Left lung (tissue), 4 donors: ENCODE measurements at regions not wholly inside any gene's neighbourhood (a gene's known extent, or its start where the extent isn't known, plus 50 kb on each side); places are given as distances from the start of the nearest gene placed in this dataset.
A peak's percentile ranks its signal among the peaks of the same experiment; 100 is the strongest.

Experiments
- ATAC-seq: fragments of 200-7000 bp; cut with Tn5 transposase; one replicate; pipeline ENCODE4 v1.9.1; 2020; ENCODE audit warnings: moderate library complexity
- DNase-seq, 4 donors: peaks; one replicate each; pipeline ENCODE4 v3.0.0-alpha.2; 2013 to 2020
- H3K27ac ChIP-seq, 2 donors: fragments of 200-600 bp; sonication (generic) in 1 of 2; one replicate each; pipeline versions ENCODE4 v1.5.0 to v1.8.0; 2020 to 2021
- H3K27me3 ChIP-seq, 2 donors: fragments of 200-600 bp; sonication (generic) in 1 of 2; one replicate each; pipeline versions ENCODE4 v1.5.0 to v1.8.0; 2020 to 2021
- H3K36me3 ChIP-seq, 2 donors: fragments of 200-600 bp; sonication (generic) in 1 of 2; one replicate each; pipeline versions ENCODE4 v1.5.0 to v1.8.0; 2020 to 2021
- H3K4me1 ChIP-seq, 2 donors: fragments of 200-600 bp; one replicate each; pipeline ENCODE4 v1.8.0; 2021
- H3K4me3 ChIP-seq, 2 donors: fragments of 200-600 bp; sonication (generic) in 1 of 2; one replicate each; pipeline versions ENCODE4 v1.5.0 to v1.8.0; 2020 to 2021; ENCODE audit warnings: mild to moderate bottlenecking in 1 of 2
- H3K9me3 ChIP-seq, 2 donors: fragments of 200-600 bp; sonication (generic) in 1 of 2; one replicate each; pipeline versions ENCODE4 v1.5.0 to v1.8.0; 2020 to 2021
- CTCF ChIP-seq, 2 donors: fragments of 200-600 bp; sonication (generic) in 1 of 2; IDR thresholded peaks; one replicate each; pipeline versions ENCODE4 v1.5.0 to v1.8.0; 2021; ENCODE audit warnings: antibody characterized with exemption in 2 of 2
- intact Hi-C, 2 donors: fragments of 100-400 bp; cut with DNase I; formaldehyde crosslinking; loops; one replicate each; pipeline versions ENCODE4 v1.11.2 to v1.14.2; 2022
- donor health status: DM: no; HTN: yes; CAD: no.
- donor health status: DM: no; HTN: no; CAD: no.

GRCh38 chr3:175957427-175957826 lies 1098.3 kb downstream of the NAALADL2 start:
- H3K4me1 ChIP-seq, result no peaks in the 10 kb centered on the region
- peaks cover 0 to 11% of the 10 kb centered on the region in 2 donors for H3K9me3 ChIP-seq
- H3K27me3 ChIP-seq, result no peaks in the 10 kb centered on the region
- intact Hi-C loops, result no loop called here
- H3K4me3 ChIP-seq, result no peak overlapping the region
- no peak for TF ChIP-seq CTCF (IDR thresholded peaks at IDR 0.05)
- H3K36me3 ChIP-seq, result no peaks in the 10 kb centered on the region
- ATAC-seq, result no peak
- H3K27ac ChIP-seq, result no peak overlapping the region
- DNase-seq, result no peak

GRCh38 chr3:175956964-175957363 lies 1097.8 kb downstream of the NAALADL2 start:
- H3K27ac ChIP-seq, result no peak overlapping the region
- no peak overlapping the region for H3K4me3 ChIP-seq
- intact Hi-C loops, result no loop called here
- H3K4me1 ChIP-seq, result no peaks in the 10 kb centered on the region
- ATAC-seq (no peak), DNase-seq (no peak)
- H3K36me3 ChIP-seq, result no peaks in the 10 kb centered on the region
- no peaks in the 10 kb centered on the region for H3K27me3 ChIP-seq
- TF ChIP-seq CTCF (IDR thresholded peaks at IDR 0.05), result no peak
- peaks cover 0 to 11% of the 10 kb centered on the region in 2 donors for H3K9me3 ChIP-seq

DNA sequence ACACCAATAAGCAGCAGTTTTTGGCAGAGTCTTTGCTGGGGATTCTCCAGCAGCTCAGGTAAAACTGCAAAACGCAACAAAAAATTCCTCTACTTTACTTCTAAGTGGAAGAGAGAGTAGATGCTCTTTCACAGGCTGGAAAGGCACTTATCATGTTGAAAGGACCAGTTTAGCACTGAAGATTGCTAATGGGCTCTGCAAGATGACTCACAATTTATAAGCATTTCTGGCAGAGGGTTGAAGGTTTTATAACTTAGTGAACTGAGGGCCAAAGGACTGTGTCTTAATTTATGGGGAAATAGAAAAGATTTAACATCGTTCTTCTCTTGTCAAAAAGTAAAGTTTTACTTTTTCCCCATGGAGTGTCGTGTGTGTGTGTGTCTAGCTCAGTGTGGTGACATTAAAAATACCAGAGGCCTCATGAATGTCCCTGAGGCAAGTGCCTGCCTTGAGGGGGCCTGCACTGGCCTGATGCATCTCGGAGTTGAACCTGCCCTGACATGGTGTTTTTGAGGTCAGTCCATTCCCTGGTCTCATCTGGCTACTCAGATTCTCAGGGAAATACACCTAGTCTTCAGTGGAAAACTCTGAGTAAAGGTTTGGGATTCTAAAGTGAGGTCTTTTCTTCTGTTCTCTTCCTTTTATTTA lies 1092.0 kb downstream of the NAALADL2 start:
- DNase-seq (no peak), ATAC-seq (no peak)
- intact Hi-C loops, result no loop called here

DNA sequence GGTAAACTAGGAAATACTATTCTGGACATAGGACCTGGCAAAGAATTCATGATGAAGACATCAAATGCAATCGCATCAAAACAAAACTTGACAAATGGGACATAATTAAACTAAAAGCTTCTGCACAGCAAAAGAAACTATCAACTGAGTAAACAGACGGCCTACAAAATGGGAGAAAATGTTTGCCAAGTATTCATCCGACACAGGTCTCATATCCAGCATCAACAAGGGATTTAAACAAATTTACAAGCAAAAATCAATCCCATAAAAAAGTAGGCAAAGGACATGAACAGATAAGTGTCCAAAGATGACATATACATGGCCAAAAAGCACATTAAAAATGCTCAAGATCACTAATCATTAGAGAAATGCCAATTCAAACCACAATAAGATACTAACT lies 1088.9 kb downstream of the NAALADL2 start:
- no peaks in the 10 kb centered on the region for H3K36me3 ChIP-seq
- H3K27me3 ChIP-seq, result no peaks in the 10 kb centered on the region
- H3K27ac ChIP-seq, result no peak overlapping the region
- peaks cover 0 to 22% of the 10 kb centered on the region in 2 donors for H3K9me3 ChIP-seq
- no peak overlapping the region for H3K4me3 ChIP-seq
- intact Hi-C loops, result no loop called here
- no peaks in the 10 kb centered on the region for H3K4me1 ChIP-seq
- TF ChIP-seq CTCF (IDR thresholded peaks at IDR 0.05), result no peak
- no peak for DNase-seq
- no peak for ATAC-seq

More for the DNA sequence above, 1092.0 kb downstream of the NAALADL2 start:
- no peak overlapping the region for H3K4me3 ChIP-seq
- peaks cover 0 to 3% of the 10 kb centered on the region in 2 donors for H3K9me3 ChIP-seq
- H3K27me3 ChIP-seq, result no peaks in the 10 kb centered on the region
- no peak overlapping the region for H3K27ac ChIP-seq
- H3K36me3 ChIP-seq, result no peaks in the 10 kb centered on the region
- TF ChIP-seq CTCF (IDR thresholded peaks at IDR 0.05), result no peak
- no peaks in the 10 kb centered on the region for H3K4me1 ChIP-seq

- Histone ChIP-seq H3K27ac (no peak overlapping the region), H3K36me3 (no peaks in the 10 kb centered on the region), H3K4me1 (no peaks in the 10 kb centered on the region), H3K4me3 (no peak overlapping the region), H3K9me3 (peaks cover 0 to 46% of the 10 kb centered on the region in 2 donors), H3K27me3 (no peaks in the 10 kb centered on the region)
- DNase-seq (no peak), ATAC-seq (peak; percentile 43)
- peak in 1 of 2 donors; percentile 10 for TF ChIP-seq CTCF (IDR thresholded peaks at IDR 0.05)
- intact Hi-C loops, result no loop called here
These were observed 1082.2 kb downstream of the NAALADL2 start for GRCh38 chr3:175941352-175941751.
